ENCODE measurements at regions not wholly inside any gene's neighbourhood (a gene's known extent, or its start where the extent isn't known, plus 50 kb on each side); places are given as distances from the start of the nearest gene placed in this dataset.
"Not testable (repeated sequence)": the region's sequence is repeated elsewhere in the genome, so short reads cannot be mapped to it uniquely, and the experiment has no call there.

DNA sequence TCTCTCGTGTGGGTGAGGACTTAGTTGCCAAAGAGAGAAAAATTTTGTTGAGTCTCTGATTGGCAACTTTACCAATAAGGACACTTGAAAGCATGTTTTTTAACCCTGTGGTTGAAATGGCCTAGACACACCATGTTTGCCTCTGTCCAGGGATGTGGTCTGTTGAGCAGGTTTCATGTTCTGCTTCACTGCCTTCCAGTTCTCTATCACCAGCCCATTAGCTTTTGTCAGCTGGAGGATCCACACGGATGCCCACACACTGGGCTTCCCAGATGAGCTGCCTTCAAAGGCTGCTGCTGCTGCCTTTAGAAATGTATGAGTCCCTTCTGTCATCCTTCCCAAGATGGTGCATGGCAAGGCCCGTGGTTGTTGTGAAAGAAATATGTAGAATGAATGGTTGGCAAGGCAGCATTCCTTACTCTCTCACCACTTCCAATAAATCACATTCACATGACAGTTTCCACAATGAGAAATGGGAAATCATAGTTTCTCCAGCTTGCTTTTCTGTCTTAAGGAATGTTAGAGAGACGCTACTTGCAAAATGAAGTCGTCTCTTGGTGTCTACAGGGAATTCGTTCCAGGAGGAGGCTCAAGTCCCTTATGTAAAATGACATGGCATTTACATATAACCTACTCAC, 108.2 kb upstream of the SLC35F3 start:
- Mint-ChIP-seq H3K9me3 (ENCODE audit: low read depth) (no peaks in the 10 kb centered on the region), H3K4me3 (no peak overlapping the region), H3K36me3 (no peaks in the 10 kb centered on the region), H3K27me3 (peaks cover 2% of the 10 kb centered on the region), H3K27ac (no peak overlapping the region), H3K4me1 (no peaks in the 10 kb centered on the region)
- CTCF ChIA-PET, result no interaction called here
- DNase-seq (no peak), ATAC-seq (no peak)

DNA sequence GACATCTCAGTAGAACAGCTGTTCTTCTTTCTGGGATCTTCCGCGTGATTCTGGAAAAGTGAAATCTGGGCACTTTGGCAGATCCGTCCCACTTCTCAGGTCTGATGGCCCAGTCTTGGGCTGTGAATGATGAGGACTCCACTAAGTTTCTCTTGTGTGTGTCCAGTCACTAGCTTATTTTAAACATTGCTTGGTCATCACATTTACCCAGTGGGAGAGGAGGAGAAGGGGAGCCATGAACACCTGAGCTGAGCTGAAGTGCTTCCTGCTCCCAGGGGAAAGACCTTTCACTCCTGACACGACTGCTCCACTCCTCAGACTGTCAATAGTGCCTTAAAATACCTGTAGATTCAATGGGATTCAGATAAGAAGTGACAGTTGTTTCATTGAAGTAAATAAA, 101.9 kb upstream of the SLC35F3 start:
- H3K36me3 Mint-ChIP-seq, result no peaks in the 10 kb centered on the region
- H3K27me3 Mint-ChIP-seq, result no peaks in the 10 kb centered on the region
- no peak overlapping the region for H3K27ac Mint-ChIP-seq
- no peak overlapping the region for H3K4me3 Mint-ChIP-seq
- ATAC-seq (no peak), DNase-seq (no peak)
- H3K9me3 Mint-ChIP-seq (ENCODE audit: low read depth), result no peaks in the 10 kb centered on the region
- H3K4me1 Mint-ChIP-seq, result no peaks in the 10 kb centered on the region
- CTCF ChIA-PET, result interaction anchor here (1.1 kb wide), 1 partner anchor 12 kb away, joined by 3 read pairs; no protein-coding TSS in a partner anchor

DNA sequence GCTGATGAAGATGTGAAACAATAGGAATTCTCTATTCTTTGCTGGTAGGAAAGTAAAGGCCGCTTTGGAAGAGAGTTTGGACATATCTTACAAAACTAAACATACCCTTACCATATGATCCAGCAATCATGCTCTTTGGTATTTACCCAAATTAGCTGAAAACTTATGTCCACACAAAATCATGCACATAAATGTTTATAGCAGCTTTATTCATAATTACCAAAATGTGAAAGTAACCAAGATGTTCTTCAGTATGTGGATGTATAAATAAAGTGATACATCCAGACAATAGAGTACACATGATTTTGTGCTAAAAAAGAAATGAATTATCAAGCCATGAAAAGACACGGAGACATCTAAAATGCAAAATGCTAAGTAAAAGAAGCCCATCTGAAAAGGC, 98.7 kb upstream of the SLC35F3 start:
- ATAC-seq (no peak), DNase-seq (no peak)
- Mint-ChIP-seq H3K27ac (no peak overlapping the region), H3K27me3 (no peaks in the 10 kb centered on the region), H3K9me3 (ENCODE audit: low read depth) (no peaks in the 10 kb centered on the region), H3K36me3 (no peaks in the 10 kb centered on the region), H3K4me1 (no peaks in the 10 kb centered on the region), H3K4me3 (no peak overlapping the region)
- CTCF ChIA-PET, result no interaction called here

DNA sequence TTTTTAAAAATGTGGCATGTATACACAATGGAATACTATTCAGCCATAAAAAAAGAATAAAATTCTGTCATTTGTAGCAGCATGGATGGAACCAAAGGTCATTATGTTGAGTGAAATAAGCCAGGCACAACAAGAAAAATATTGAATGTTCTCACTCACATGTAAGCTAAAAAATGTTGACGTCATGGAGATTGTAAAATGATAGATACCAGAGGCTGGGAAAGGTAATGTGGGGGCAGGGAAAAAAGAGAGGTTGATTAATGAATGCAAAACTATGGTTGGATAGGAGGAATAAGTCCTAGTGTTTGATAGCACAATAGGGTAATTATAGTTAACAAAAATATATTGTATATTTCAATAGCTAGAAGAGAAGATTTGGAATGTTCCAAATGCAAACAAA, 89.1 kb upstream of the SLC35F3 start:
- H3K36me3 Mint-ChIP-seq, result no peaks in the 10 kb centered on the region
- no peaks in the 10 kb centered on the region for H3K27me3 Mint-ChIP-seq
- CTCF ChIA-PET, result no interaction called here
- no peaks in the 10 kb centered on the region for H3K9me3 Mint-ChIP-seq (ENCODE audit: low read depth)
- DNase-seq (no peak), ATAC-seq (no peak)
- H3K27ac Mint-ChIP-seq, result no peak overlapping the region
- H3K4me1 Mint-ChIP-seq, result no peaks in the 10 kb centered on the region
- no peak overlapping the region for H3K4me3 Mint-ChIP-seq

DNA sequence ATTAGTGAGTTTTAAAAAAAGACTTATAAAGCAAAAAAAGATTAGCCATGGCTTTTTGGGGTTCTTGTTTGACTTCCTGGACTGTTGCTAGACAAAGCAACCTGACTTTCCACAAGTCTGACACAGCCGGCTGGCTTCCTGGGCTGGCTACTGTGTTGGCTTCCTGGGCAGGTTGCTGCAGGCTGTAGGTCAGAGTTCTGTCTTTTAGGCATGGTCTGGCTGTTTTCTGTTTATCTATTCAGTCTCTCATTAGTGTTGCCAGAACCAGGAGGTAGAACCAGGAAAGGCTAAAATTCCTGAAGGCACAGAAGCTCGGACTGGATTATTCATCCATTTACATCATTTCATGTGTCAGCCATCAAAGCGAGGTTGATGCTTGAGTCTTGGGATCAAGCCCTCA, 88.6 kb upstream of the SLC35F3 start:
- no peak for ATAC-seq
- no peak for DNase-seq
- Mint-ChIP-seq H3K36me3 (no peaks in the 10 kb centered on the region), H3K4me3 (no peak overlapping the region), H3K9me3 (ENCODE audit: low read depth) (no peaks in the 10 kb centered on the region), H3K27me3 (no peaks in the 10 kb centered on the region), H3K27ac (no peak overlapping the region), H3K4me1 (no peaks in the 10 kb centered on the region)
- CTCF ChIA-PET, result no interaction called here

DNA sequence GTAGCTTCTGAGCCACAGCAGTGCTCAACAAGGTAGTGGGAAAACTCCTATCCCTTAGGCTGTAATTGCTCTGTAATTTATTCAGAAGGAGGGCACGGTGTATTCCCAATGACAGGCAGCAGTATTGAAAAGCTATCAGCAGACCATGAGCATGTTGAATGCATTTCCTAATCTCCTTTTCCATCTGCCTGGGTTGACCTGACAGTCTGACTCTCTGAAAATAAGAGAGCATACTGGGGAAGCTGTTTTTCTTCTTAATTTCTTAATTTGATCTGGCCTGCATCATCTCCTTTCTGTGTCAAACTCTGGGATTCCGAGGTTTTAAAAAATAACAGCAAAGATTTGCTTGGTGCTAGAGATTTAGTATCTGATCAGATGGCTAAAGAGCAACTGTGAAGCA, 88.1 kb upstream of the SLC35F3 start:
- Mint-ChIP-seq H3K9me3 (ENCODE audit: low read depth) (no peaks in the 10 kb centered on the region), H3K4me1 (no peaks in the 10 kb centered on the region), H3K36me3 (no peaks in the 10 kb centered on the region), H3K27ac (no peak overlapping the region), H3K4me3 (no peak overlapping the region), H3K27me3 (peaks cover 2% of the 10 kb centered on the region)
- ATAC-seq (no peak), DNase-seq (no peak)
- CTCF ChIA-PET, result no interaction called here

DNA sequence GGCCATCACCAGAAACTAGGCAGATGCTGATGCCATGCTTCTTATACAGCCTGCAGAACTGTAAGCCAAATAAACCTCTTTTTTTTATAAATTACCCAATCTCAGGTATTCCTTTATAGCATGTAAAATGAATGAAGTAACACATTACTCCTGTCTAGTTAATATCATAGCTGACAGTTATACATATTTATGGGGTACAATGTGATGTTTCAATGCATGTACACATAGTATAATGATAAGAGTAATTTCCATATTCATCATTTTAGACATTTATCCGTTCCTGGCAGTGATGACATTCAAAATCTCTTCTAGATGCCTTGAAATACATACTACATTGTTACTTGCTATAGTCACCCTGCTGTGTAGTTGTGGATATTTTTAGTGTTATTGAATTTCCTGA, 85.4 kb upstream of the SLC35F3 start:
- Mint-ChIP-seq H3K27ac (no peak overlapping the region), H3K4me1 (no peaks in the 10 kb centered on the region), H3K4me3 (no peak overlapping the region), H3K9me3 (ENCODE audit: low read depth) (no peaks in the 10 kb centered on the region), H3K36me3 (no peaks in the 10 kb centered on the region), H3K27me3 (peaks cover 2% of the 10 kb centered on the region)
- no peak for DNase-seq
- ATAC-seq, result no peak
- CTCF ChIA-PET, result no interaction called here

DNA sequence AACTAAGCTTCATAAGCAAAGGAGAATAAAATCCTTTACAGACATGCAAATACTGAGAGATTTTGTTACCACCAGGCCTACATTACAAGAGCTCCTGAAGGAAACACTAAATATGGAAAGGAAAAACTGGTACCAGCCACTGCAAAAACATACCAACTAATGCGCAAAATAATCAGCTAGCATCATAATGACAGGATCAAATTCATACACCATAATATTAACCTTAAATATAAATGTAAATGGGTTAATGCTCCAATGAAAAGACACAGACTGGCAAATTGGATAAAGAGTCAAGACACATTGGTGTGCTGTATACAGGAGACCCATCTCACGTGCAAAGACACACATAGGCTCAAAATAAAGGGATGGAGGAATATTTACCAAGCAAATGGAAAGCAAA, 80.3 kb upstream of the SLC35F3 start:
- CTCF ChIA-PET; H3K27ac Mint-ChIP-seq; DNase-seq; H3K36me3 Mint-ChIP-seq; H3K9me3 Mint-ChIP-seq (ENCODE audit: low read depth); H3K27me3 Mint-ChIP-seq; ATAC-seq; H3K4me3 Mint-ChIP-seq; H3K4me1 Mint-ChIP-seq: not testable (repeated sequence)

DNA sequence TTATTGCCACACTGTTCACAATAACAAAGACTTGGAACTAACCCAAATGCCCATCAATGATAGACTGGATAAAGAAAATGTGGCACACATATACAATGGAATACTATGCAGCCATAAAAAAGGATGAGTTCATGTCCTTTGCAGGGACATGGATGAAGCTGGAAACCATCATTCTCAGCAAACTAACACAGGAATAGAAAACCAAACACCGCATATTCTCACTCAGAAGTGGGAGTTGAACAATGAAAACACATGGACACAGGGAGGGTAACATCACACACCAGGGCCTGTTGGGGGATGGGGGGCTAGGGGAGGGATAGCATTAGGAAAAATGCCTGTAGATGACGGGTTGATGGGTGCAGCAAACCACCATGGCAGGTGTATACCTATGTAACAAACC, 76.5 kb upstream of the SLC35F3 start:
- not testable (repeated sequence) for ATAC-seq

DNA sequence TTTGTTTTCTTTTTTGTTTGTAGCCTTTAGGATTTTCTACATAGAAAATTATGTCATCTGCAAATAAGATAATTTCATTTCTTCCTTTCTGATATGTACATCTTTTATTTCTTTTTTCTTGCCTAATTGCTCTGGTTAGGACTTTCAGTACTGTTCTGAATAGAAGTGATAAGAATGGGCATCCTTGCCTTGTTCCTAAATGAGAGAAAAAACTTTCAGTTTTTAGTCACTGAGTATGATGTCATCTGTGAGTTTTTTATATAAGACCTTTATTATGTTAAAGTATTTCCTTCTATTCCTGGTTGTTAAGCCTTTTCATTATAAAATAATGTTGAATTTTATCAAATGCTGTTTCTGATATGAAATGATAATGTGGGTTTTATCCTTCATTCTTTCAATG, 76.0 kb upstream of the SLC35F3 start:
- Mint-ChIP-seq H3K27ac (no peak overlapping the region), H3K4me1 (no peaks in the 10 kb centered on the region), H3K27me3 (no peaks in the 10 kb centered on the region), H3K4me3 (no peak overlapping the region), H3K9me3 (ENCODE audit: low read depth) (no peaks in the 10 kb centered on the region), H3K36me3 (no peaks in the 10 kb centered on the region)
- ATAC-seq (no peak), DNase-seq (no peak)
- CTCF ChIA-PET, result no interaction called here

More for the DNA sequence above, 76.5 kb upstream of the SLC35F3 start:
- DNase-seq; H3K27me3 Mint-ChIP-seq; H3K36me3 Mint-ChIP-seq; H3K27ac Mint-ChIP-seq; H3K4me3 Mint-ChIP-seq; H3K9me3 Mint-ChIP-seq (ENCODE audit: low read depth); H3K4me1 Mint-ChIP-seq; CTCF ChIA-PET: not testable (repeated sequence)

DNA sequence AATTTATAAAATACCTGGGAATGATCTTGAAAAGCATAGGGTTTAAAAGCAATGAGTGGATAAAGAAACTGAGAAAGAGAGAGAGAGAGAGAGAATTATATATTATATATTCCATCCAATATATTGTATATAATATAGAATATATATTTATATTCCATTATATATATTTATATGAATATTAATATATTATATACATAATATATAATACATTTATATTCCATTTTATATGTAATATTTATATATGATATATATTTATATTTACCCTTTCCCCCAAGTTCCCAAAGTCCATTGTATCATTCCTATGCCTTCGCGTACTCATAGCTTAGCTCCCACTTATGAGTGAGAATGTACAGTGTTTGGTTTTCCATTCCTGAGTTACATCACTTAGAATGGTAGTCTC, 69.9 kb upstream of the SLC35F3 start:
- Mint-ChIP-seq H3K36me3 (no peaks in the 10 kb centered on the region), H3K9me3 (ENCODE audit: low read depth) (no peaks in the 10 kb centered on the region), H3K4me1 (no peaks in the 10 kb centered on the region), H3K27me3 (no peaks in the 10 kb centered on the region), H3K4me3 (no peak overlapping the region), H3K27ac (no peak overlapping the region)
- no peak for DNase-seq
- CTCF ChIA-PET, result no interaction called here
- no peak for ATAC-seq

DNA sequence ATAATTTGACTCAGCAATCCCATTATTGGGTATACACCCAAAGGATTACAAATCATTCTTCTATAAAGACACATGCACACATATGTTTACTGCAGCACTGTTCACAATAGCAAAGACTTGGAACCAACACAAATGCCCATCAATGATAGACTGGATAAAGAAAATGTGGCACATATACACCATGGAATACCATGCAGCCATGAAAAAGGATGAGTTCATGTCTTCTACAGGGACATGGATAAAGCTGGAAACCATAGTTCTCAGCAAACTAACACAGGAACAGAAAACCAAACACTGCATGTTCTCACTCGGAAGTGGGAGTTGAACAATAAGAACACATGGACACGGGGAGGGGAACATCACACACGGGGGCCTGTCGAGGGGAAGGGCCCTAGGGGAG, 66.3 kb upstream of the SLC35F3 start:
- ATAC-seq; H3K27me3 Mint-ChIP-seq; H3K36me3 Mint-ChIP-seq; H3K4me1 Mint-ChIP-seq; H3K9me3 Mint-ChIP-seq (ENCODE audit: low read depth); DNase-seq; H3K4me3 Mint-ChIP-seq; H3K27ac Mint-ChIP-seq; CTCF ChIA-PET: not testable (repeated sequence)

DNA sequence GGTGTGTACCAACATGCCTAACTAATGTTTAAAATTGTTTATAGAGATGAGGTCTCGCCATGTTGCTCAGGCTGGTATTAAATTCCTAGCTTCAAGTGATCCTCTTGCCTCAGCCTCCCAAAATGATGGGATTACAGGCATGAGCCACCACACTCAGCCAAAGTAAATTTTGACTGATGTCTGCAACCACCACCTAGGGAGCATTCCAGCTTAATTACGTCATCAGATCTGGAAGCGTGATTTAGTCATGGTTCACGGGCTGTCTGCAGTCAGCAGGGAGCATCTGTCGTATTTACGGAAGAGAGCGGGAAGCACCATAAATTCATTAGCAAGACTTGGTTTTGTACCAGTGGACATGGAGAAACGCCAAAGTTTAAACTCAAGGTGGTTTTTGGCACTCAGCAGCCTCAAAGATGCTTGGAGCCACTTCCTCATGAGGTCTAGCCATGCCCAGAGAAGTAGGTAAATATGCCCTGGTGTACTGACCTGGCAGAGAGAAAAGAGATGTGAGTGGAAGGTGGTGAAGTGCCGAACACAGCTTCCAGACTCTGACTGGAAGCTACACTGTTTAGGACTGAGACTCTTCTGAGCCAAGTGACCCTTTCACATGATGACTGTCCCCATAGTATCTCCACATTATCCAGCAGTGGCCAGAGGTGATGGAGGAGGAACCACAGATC, 60.8 kb upstream of the SLC35F3 start:
- Mint-ChIP-seq H3K27ac (no peak overlapping the region), H3K9me3 (ENCODE audit: low read depth) (peaks cover 3% of the 10 kb centered on the region), H3K36me3 (no peaks in the 10 kb centered on the region), H3K27me3 (no peaks in the 10 kb centered on the region), H3K4me3 (no peak overlapping the region), H3K4me1 (no peaks in the 10 kb centered on the region)
- ATAC-seq (no peak), DNase-seq (no peak)
- CTCF ChIA-PET, result no interaction called here

DNA sequence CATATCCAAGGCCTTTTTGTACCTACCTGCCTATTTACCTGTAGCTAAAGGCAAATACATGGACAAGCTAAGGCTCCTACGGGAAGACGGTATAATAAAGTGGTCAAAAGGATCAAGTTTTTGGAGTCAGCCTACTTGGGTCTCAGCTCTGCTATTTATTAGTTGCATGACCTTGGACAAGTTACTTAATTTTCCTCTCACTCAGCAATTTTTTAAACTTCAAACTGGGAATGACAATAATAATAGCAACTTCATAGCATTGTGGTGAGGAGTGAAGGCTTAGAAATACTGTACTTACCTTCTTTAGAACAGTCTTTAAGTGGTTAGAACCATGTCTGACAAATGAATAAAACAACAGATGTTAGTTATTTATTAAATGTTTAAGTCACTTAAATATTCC, 60.2 kb upstream of the SLC35F3 start:
- DNase-seq, result no peak
- CTCF ChIA-PET, result no interaction called here
- no peaks in the 10 kb centered on the region for H3K36me3 Mint-ChIP-seq
- no peak overlapping the region for H3K27ac Mint-ChIP-seq
- H3K9me3 Mint-ChIP-seq (ENCODE audit: low read depth), result peaks cover 3% of the 10 kb centered on the region
- H3K27me3 Mint-ChIP-seq, result no peaks in the 10 kb centered on the region
- no peaks in the 10 kb centered on the region for H3K4me1 Mint-ChIP-seq
- no peak for ATAC-seq
- H3K4me3 Mint-ChIP-seq, result no peak overlapping the region

DNA sequence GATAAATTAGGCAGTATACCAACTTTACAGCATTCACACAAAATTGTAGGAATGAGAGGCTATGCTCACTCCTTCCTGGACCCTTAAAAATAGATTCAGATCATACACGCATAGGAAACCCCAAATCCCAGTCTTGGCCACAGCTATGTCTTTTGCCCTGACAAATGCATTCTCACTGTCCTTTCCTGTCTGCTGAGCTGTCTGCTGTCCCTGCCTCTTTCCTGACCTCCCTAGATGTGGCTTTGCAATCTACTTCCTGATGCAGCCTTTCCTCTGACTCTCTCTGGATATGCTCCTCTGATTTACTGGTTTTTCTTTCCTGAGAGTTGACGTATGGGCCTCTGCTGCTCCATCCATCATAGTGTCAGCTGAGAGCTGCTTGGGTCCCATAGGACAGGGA, 59.8 kb upstream of the SLC35F3 start:
- CTCF ChIA-PET, result no interaction called here
- Mint-ChIP-seq H3K36me3 (no peaks in the 10 kb centered on the region), H3K27ac (no peak overlapping the region), H3K4me1 (no peaks in the 10 kb centered on the region), H3K9me3 (ENCODE audit: low read depth) (peaks cover 3% of the 10 kb centered on the region), H3K27me3 (no peaks in the 10 kb centered on the region), H3K4me3 (no peak overlapping the region)
- ATAC-seq, result no peak
- DNase-seq, result no peak

Measured in activated CD8-positive, alpha-beta memory T cell treated with anti-CD3 and anti-CD28 coated beads, Interleukin-2, amount 10 ng/mL, durations not matched to agents 7 days and 5 days (primary cell).